HG03066 (cell line): ENCODE measurements at regions not wholly inside any gene's neighbourhood (a gene's known extent, or its start where the extent isn't known, plus 50 kb on each side); places are given as distances from the start of the nearest gene placed in this dataset.

Experiments used
- ATAC-seq: cut with Tn5 transposase; IDR thresholded peaks from one replicate; pipeline ENCODE4 v1.9.1; 2021; ENCODE audit warnings: low read depth; ENCODE audit not compliant: unreplicated experiment

DNA sequence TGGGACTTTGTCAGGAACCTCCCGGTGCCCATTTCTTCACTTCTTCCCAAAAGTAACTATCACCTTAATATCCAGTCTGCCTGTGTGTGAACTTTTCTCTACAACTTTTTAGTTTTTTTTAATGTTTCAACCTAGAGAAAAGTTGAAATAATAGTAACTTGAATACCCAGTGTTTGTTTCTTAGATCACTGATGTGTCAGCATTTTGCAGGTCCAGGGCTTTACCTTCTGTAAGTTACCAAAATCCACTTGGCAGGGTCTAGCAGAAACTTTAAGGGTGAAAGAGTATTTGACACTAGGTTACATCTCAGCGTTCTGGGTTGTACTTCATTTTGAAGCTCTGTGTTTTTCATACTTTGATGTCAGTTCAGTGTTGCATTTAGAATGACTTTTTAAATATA lies 372.7 kb downstream of the ARL4A start:
- ATAC-seq: no peak

DNA sequence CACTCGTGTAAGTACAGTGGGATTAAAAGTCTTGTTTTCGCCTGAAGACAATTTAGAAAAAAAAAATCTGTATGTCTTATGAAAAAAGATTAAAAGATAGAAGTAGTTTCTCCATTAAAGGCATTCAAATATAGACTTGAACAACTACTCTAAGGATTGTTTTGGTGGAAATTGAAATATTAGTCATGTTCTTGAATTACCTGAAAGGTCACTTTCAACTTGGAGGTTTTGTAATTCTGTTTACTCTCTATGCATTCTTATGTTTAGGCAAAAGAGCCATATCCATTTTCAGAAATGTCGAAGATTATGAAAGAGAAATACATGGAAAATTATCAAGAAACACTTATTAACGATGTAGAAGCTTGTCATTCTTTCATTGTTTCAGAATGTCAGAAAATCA lies 373.7 kb downstream of the ARL4A start:
- no peak for ATAC-seq

DNA sequence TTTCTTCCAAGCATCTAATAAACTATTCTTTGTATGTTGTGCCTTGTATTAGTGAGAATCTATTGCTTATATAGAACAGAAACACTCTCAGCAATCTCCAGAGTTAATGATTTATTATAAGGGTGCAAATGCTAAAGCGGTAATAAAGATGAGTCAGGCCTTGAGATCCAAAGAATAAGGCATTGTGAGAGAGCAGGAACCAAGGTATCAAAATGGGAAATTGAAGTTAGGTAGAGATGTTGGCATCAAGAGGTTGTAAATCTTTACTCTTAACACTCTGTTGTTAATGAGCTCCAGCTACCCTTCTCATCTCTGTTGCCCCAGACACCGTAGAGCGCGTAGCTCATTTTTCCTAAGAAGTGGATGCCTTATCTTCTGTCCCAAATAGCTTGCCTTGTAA lies 375.2 kb downstream of the ARL4A start:
- no peak for ATAC-seq

DNA sequence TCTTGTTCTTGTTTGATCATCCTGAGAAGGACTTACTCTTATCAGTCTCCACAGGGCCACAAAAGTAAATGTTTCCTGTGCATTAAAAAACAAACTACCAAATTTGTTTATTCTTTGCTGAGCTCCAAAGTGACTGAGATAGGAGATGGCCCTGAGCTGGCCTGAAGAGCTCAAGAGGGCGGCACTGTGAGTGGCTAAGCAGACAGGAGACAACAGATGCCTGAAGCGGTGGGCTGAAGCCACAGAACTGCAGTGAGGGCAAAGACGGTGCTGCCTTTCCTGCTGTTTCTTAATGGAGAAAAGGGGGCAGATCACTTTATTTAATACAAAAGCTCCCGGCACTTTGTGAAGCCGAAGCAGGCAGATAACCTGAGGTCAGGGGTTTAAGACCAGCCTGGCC lies 379.6 kb downstream of the ARL4A start:
- ATAC-seq: no peak

DNA sequence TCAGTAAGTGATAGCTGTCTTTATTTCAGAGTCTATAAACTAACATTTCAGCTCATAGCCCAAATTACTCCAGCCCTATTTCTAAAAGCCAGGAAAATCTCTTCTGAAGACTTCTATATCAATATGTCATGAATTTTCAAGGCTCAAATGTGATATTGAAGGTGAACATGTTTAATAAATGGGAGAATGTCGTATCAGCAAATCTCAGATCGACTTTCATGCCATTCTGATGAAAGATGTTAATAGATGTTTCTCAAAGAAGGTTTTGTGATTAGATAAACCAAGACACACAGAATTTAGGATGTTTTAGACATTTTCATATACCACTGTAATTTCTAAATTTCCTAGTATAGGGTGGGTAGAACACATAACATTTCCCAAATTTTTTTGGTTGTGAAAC lies 380.6 kb downstream of the ARL4A start:
- ATAC-seq: no peak

DNA sequence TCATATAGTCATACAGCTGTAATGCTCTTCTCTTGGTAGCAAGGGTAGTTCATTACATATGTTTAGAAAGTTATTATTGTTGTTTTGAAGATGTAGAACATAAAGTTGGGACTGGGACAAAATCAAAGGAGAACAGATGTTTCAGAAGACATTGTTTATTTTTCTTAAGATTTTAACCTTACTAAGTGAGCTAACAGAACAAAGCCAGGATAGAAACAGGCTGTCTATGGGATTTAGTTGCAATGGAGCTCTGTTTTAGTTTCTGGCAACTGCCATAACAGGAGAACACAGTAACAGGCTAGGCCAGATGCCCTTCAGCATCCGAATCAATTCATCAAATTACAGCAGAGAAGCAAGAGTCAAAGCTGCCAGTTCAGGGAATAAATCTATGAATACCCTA lies 382.4 kb downstream of the ARL4A start:
- no peak for ATAC-seq

DNA sequence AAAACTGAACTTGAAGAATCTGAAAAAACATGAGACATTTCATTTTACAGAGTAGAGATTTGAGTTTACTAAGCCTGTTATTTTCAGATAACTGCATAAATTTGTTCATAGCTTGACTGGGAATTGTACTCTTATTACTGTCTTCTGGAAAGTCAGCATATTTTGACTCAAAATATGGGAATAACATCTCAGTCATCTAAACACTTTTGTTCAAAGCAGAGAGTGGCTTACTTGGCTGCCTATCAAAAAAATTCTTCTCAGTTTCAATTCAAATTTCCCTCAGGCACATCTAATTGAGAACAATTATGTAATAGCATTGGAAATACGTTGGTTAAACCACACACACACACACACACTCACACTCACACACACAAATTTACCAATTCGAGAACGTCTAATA lies 384.6 kb downstream of the ARL4A start:
- ATAC-seq: no peak

DNA sequence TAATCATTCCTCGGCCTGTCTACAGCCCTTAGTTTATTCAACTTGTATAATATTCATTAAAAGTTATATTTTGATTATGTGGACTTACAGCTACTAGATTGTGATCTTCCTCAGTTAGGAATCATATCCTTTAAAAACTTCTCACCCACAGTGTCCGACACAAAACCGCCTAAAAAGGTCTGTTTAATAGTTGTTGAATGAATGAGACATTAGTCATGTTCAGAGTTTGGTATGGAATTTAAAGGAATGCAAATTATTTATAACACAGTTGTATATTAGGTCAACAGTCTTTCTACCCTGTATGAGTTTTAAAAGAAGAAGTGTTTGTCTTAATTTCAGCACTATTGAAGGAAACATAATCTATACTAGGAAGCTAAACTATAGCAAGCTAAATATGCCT lies 390.0 kb downstream of the ARL4A start:
- ATAC-seq: no peak

DNA sequence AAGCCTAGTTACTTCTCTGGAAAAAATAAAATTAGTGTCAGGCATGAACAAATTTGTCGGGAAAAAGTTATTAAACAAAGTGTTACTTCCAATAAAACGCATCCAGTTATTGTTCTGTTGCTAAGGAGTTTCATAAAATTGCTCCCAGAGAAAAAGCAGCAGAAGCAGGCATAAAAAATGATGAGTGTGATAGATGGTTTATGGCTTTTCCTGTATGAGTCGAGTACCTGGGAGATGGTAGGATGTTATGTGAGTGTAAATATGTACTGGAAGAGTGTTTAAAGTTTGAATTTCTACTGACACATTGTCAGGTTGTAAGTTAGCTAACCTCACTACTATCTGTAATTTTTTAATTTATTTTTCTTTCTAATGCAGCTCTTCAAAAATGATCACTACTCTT lies 390.7 kb downstream of the ARL4A start:
- no peak for ATAC-seq

DNA sequence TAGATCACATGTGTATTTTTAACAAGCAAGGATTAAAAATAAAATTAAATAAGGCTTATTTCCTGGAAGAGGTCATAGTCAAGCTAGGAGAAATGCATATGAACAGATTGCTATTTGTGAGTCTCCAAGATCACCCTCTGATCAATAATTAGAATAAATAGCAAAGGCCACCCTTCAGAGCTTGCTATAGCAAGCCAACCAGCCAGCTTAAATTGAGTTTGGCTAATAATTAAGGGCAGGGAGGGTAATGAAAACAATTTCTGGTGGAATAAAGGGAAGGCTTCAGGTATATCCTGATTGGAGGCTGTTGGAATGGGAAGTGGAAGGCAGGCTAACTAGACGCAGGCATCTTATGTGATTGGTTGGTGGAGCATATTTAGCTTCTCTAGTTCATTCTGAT lies 403.5 kb downstream of the ARL4A start:
- no peak for ATAC-seq

DNA sequence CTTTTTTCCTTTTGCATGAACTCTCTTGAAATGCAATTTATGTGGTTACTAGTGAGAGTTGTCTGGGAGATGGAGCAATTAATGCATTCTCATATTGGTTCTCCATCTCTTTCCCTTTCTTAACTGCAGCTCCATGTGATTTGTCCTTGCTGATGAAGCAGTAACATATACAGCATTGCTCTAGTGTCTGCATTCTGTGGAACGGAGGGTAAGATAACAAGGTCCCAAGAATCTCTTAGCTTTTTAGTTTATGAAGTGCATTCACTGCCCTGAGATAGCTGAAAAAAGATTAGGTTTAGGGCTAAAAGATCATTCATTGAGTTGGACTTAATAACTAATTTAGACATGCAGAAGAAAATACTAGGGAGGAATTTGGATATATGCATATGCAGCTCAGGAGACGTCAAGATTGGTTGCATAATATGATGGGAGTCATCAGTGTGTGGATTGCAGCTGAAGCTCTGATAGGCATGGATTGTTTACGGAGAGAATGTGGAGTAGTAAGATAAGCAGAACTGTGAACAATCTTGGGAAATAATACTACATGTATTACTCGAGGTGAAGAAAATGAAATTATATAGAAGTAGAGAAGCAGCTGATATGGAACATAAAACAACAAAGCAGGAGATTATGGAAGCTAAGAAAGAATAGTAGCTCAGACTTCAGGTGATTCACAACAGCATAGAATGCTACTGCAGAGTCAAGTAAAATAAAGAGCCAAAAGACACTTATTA lies 404.7 kb downstream of the ARL4A start:
- no peak for ATAC-seq

DNA sequence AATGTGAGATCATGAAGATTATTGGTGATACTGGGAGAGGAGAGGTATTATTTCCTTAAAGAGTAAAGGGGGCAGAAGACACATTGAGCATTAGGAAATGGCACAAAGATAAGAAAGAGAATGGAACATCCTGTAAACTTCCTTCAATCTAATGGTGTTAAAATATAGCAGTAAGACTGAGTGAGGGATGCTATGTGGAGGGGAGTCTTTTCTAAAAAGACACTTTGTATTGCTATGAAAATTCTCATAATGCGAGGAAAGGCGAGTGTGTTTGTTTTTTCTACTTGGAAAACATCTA lies 405.2 kb downstream of the ARL4A start:
- no peak for ATAC-seq

DNA sequence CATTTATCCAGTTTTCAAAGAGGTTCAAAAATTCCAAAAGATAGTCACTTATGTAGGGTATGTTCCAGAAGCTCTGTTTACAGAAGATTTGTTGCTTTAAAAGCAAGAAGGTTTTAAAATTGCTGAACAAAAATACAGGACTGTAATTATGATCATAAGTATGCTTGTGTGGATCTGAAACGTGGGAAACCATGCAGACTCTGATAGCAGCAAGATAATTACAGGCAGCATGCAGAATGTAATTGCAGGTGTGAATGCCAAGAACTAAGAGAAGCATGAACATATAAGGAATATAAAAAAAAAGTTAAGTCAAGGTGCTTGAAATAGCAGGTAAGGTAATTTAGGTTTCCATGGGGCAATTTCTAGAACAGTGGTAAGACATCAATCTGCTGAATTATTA lies 405.7 kb downstream of the ARL4A start:
- ATAC-seq: no peak

DNA sequence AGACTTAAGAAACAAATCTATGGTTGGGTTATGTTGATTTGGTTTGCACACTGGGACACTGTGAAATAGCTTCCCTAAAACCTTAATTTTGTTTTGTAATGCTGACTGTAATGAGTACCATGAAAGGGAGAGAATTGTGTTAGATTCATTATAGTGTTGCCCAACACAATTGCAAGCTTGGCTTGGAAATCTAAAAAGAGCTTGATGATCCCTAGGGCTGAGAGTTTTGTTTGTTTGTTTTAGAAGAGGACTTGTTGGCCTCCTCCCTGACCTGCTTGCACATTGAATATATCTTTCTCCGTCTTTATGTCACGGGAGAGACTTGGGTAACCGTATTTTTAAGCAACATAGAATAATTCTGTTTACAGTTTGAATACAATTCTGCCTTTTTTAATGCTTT lies 410.1 kb downstream of the ARL4A start:
- ATAC-seq: no peak

DNA sequence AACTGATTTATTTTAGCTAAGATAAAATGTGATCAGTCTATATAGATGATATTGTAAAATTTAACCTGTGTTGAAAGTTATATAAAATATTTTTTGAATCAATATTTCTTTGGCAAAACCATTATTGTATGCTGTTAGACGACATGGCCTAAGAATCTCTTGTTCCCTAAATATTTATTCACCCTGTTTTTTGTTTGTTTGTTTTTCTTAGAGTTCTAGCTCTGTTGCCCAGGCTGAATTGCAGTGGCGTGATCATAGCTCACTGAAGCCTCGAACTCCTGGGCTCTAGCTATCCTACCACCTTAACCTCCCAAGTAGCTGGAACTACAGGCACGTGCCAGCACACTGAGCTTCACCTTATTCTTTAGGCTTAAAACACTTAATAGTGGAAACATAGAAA lies 410.7 kb downstream of the ARL4A start:
- no peak for ATAC-seq

DNA sequence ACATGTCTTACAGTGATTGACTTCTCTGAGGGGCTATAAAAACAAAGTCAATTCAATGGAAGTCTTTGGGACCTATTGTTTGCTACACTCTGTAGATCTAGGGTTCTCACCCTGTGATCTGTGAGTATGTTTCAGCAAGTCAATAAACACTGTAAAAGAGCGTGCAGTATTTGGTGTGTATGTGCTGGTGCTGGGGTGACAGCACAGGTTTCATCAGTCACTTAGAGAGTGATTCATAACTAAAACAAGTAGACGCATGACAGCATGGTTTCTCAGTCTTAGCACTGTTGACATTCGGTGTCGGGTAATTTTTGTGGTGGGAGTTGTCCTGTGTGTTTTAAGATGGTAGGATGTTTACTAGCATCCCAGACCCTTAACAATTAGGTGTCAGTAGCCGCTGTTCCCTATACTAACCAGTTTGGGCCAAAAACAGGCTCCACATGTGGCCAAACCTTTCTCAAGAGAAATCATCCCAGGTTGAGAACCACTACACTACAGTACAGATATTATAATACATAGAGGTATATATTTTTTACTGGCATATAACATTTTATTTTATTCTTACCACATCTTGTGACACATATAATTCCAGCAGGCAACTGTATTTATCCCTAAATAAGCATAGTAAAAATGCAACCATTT lies 411.8 kb downstream of the ARL4A start:
- no peak for ATAC-seq

DNA sequence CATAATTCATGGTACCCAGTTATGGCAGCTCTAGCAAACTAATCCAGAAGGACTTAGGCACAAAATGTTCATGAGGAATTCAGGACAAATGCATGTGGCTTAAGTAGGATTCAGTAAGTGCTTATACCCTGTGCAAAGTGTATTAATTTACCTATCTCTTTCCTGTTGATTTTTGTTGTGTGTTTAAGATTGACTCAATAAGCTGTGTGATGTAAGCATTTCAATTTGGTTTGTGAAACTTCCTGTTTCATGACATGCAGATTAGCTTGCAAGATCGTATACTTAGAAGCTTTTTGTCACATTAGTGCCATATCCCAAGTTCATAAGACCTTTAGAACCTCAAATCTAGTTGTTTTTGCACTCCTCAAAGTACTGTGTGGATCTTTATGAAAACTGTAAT lies 416.7 kb downstream of the ARL4A start:
- no peak for ATAC-seq

DNA sequence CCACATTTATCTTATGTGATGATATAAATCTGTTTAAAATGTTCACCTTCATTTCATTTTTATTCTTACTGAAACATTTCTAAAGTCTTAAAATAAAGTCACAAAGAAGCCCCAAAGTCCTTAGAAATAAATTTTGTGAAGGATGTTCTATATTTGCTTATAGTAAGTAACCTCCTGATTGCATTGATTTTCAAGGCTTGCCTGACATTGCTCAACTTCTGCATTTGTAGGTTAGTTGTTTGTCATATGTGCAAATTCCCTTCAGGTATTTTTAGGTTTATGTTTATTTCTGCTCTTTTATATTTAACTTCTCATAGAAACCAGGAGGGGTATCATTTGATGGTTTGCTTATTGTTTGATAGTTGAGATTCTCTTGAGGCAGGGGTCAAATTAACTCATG lies 417.8 kb downstream of the ARL4A start:
- no peak for ATAC-seq

DNA sequence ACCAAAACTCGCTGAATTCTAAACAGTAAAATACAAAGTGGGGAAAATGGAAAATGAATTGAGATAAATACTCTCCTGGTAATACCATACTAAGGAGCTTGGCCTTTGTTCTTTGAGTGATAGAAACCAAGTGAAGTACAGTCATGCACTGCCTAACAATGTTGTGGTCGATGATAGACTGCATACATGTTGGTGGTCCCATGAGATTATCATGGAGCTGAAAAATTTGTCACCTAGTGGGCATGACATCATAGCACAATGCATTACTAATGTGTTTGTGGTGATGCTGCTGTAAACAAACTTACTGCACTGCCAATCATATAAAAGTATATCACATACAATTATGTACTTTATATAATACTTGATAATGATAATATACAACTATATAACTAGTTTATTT lies 419.1 kb downstream of the ARL4A start:
- no peak for ATAC-seq

DNA sequence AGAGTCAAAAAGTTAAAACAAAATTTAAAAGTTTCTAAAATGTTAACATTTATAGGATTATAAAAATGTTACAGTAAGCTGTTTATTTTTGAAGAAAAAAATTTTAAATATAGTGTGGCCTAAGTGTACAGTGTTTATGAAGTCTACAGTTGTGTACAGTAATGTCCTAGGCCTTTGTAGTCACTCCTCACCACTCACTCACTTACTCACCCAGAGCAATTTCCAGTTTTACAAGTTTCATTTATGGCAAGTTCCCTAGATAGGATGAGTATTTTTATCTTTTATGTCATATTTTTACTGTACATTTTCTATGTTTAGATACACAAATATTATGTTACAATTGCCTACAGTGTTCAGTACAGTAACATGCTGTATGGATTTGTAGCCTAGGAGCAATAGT lies 419.9 kb downstream of the ARL4A start:
- no peak for ATAC-seq

DNA sequence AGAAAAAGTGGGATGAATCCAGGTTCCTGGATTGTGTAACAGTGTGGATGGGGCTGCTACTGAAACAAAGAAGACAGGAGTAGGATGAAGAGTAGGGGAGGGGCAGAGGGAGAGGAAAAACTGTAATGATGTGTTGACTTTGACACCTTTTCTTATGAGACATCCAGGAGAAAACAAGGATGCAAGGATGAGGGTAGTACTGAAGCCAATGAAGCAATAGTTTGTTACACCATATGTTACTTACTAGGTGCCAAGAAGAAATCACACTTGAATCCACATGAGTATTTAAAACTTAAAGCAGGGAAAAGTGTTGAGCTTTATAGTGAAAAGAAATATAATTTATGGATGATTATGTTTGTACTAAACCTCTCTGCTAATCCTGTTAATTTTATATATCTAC lies 420.6 kb downstream of the ARL4A start:
- ATAC-seq: no peak

DNA sequence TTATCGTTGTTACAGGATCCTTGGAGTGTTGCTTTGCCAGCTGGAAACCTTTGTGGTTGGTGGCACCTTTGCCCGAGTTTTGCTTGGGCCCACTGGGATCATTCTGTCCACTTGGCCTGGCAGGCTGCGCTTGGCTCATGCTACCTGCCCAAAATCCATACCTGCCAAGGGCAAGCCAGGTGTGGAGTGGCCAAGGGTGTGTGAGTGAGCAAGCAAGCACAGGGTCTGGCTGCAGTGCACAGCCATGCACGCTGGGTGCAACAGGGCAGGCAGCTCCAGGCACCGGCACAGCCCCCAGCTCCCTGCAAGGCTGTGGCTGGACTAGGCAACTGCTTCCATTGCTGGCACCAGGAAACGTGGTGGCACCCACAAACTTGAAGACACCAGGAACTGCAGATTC lies 421.8 kb downstream of the ARL4A start:
- no peak for ATAC-seq

DNA sequence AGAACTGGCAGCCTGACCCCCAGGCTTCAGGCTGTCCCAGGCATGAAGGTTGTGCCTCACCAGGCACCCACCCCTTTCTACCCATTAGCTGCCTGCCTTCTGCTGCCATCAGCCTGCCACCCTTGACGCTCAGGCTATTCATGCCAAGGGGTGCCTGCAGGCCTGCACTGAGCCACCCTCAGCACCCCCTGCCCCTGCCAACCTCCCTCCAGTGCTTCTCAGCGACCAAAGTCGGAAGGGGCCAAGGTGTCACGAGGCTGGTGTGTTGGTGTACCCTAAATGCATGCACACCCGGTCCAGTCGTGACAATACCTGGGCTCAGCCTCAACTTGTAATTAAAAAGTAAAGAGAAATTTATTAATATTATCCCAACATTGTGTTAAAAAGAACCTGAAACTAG lies 422.7 kb downstream of the ARL4A start:
- no peak for ATAC-seq
